ENCODE measurements at regions not wholly inside any gene's neighbourhood (a gene's known extent, or its start where the extent isn't known, plus 50 kb on each side); places are given as distances from the start of the nearest gene placed in this dataset.

GRCh38 chr6:1113916-1114540 lies 197.9 kb upstream of the FOXQ1 start:
- no peak for DNase-seq

GRCh38 chr6:1111361-1111760 lies 200.5 kb upstream of the FOXQ1 start:
- no peak for DNase-seq

GRCh38 chr6:1110941-1111349 lies 201.0 kb upstream of the FOXQ1 start:
- no peak for DNase-seq

GRCh38 chr6:1110164-1110563 lies 201.7 kb upstream of the FOXQ1 start:
- no peak for DNase-seq

GRCh38 chr6:1109134-1109533 lies 202.8 kb upstream of the FOXQ1 start:
- no peak for DNase-seq

GRCh38 chr6:1108198-1108597 lies 203.7 kb upstream of the FOXQ1 start:
- DNase-seq: no peak

- DNase-seq: no peak
These were observed 204.3 kb upstream of the FOXQ1 start for GRCh38 chr6:1107578-1107977.

GRCh38 chr6:1105833-1106400 lies 206.0 kb upstream of the FOXQ1 start:
- DNase-seq: no peak

- DNase-seq: no peak
These were observed 206.8 kb upstream of the FOXQ1 start for GRCh38 chr6:1104988-1105670.

GRCh38 chr6:1103945-1104623 lies 207.8 kb upstream of the FOXQ1 start:
- no peak for DNase-seq

GRCh38 chr6:1103021-1103420 lies 208.9 kb upstream of the FOXQ1 start:
- no peak for DNase-seq

GRCh38 chr6:1100269-1100668 lies 211.6 kb upstream of the FOXQ1 start:
- DNase-seq: no peak

GRCh38 chr6:1099264-1099663 lies 212.6 kb upstream of the FOXQ1 start:
- DNase-seq: no peak

- DNase-seq: no peak
These were observed 214.7 kb upstream of the FOXQ1 start for GRCh38 chr6:1096967-1097765.

GRCh38 chr6:1094306-1094705 lies 217.6 kb upstream of the FOXQ1 start:
- no peak for DNase-seq

GRCh38 chr6:1091900-1092299 lies 220.0 kb upstream of the FOXQ1 start:
- no peak for DNase-seq

GRCh38 chr6:1089859-1090258 lies 222.0 kb upstream of the FOXQ1 start:
- DNase-seq: no peak

- DNase-seq: no peak
These were observed 223.4 kb upstream of the FOXQ1 start for GRCh38 chr6:1088492-1089001.

- DNase-seq: no peak
These were observed 224.6 kb upstream of the FOXQ1 start for GRCh38 chr6:1087154-1087843.

GRCh38 chr6:1086446-1087153 lies 225.3 kb upstream of the FOXQ1 start:
- DNase-seq: no peak

- no peak for DNase-seq
These were observed 229.5 kb upstream of the FOXQ1 start for GRCh38 chr6:1082285-1082935.
